ENCODE measurements at regions not wholly inside any gene's neighbourhood (a gene's known extent, or its start where the extent isn't known, plus 50 kb on each side); places are given as distances from the start of the nearest gene placed in this dataset.

- Histone ChIP-seq H3K4me3 (no peak overlapping the region), H3K27ac (no peak overlapping the region), H3K4me1 (no peaks in the 10 kb centered on the region), H3K9me3 (ENCODE audit: low read depth) (peaks cover 3% of the 10 kb centered on the region), H4K20me1 (ENCODE audit: low read depth) (no peaks in the 10 kb centered on the region), H3K79me2 (ENCODE audit: low read depth) (no peaks in the 10 kb centered on the region), H2AFZ (replicated peaks) (no peak overlapping the region), H3K36me3 (no peaks in the 10 kb centered on the region), H3F3A (ENCODE audit: low read depth) (no peaks in the 10 kb centered on the region), H3K4me2 (no peak overlapping the region), H3K27me3 (no peaks in the 10 kb centered on the region), H3K9ac (no peak overlapping the region)
- Mint-ChIP-seq H3K36me3 (peaks cover 4% of the 10 kb centered on the region), H3K27ac (no peak overlapping the region), H3K4me3 (no peak overlapping the region), H3K27me3 (ENCODE audit: insufficient read depth, low read depth) (no peaks in the 10 kb centered on the region), H3K4me1 (no peaks in the 10 kb centered on the region), H3K9me3 (peaks cover 28% of the 10 kb centered on the region)
- TF ChIP-seq CTCF (IDR thresholded peaks at IDR 0.05) (no peak), EZH2 (IDR thresholded peaks at IDR 0.05) (no peak), EZH2phosphoT487 (IDR thresholded peaks at IDR 0.05) (no peak)
- no peak for DNase-seq (ENCODE audit: low spot score)
Measured at GRCh38 chr2:21535826-21536225, 412.1 kb downstream of the TDRD15 start.

- Histone ChIP-seq H3K36me3 (no peaks in the 10 kb centered on the region), H3K9me3 (ENCODE audit: low read depth) (peaks cover 3% of the 10 kb centered on the region), H3K27me3 (no peaks in the 10 kb centered on the region), H3K27ac (no peak overlapping the region), H3K4me3 (no peak overlapping the region), H3K79me2 (ENCODE audit: low read depth) (no peaks in the 10 kb centered on the region), H3K4me1 (no peaks in the 10 kb centered on the region), H3F3A (ENCODE audit: low read depth) (no peaks in the 10 kb centered on the region), H2AFZ (replicated peaks) (no peak overlapping the region), H4K20me1 (ENCODE audit: low read depth) (no peaks in the 10 kb centered on the region), H3K9ac (no peak overlapping the region), H3K4me2 (no peak overlapping the region)
- H3K9me3 Mint-ChIP-seq = peaks cover 24% of the 10 kb centered on the region
- peaks cover 4% of the 10 kb centered on the region for H3K36me3 Mint-ChIP-seq
- no peaks in the 10 kb centered on the region for H3K27me3 Mint-ChIP-seq (ENCODE audit: insufficient read depth, low read depth)
- no peak for DNase-seq (ENCODE audit: low spot score)
- no peak for TF ChIP-seq CTCF (IDR thresholded peaks at IDR 0.05)
- TF ChIP-seq EZH2phosphoT487 (IDR thresholded peaks at IDR 0.05) = no peak
- no peak for TF ChIP-seq EZH2 (IDR thresholded peaks at IDR 0.05)
- H3K4me1 Mint-ChIP-seq = no peaks in the 10 kb centered on the region
- no peak overlapping the region for H3K4me3 Mint-ChIP-seq
- no peak overlapping the region for H3K27ac Mint-ChIP-seq
Measured at GRCh38 chr2:21539685-21540084, 415.9 kb downstream of the TDRD15 start.

GRCh38 chr2:21543630-21544029 lies 419.9 kb downstream of the TDRD15 start:
- Histone ChIP-seq H3K27ac (no peak overlapping the region), H3K79me2 (ENCODE audit: low read depth) (no peaks in the 10 kb centered on the region), H3K9me3 (ENCODE audit: low read depth) (no peaks in the 10 kb centered on the region), H3K4me3 (no peak overlapping the region), H3K9ac (no peak overlapping the region), H3K36me3 (no peaks in the 10 kb centered on the region), H3F3A (ENCODE audit: low read depth) (no peaks in the 10 kb centered on the region), H2AFZ (replicated peaks) (no peak overlapping the region), H3K4me2 (no peak overlapping the region), H4K20me1 (ENCODE audit: low read depth) (no peaks in the 10 kb centered on the region), H3K4me1 (no peaks in the 10 kb centered on the region), H3K27me3 (no peaks in the 10 kb centered on the region)
- Mint-ChIP-seq H3K27me3 (ENCODE audit: insufficient read depth, low read depth) (no peaks in the 10 kb centered on the region), H3K27ac (no peak overlapping the region), H3K9me3 (no peaks in the 10 kb centered on the region), H3K4me3 (no peak overlapping the region), H3K36me3 (no peaks in the 10 kb centered on the region), H3K4me1 (no peaks in the 10 kb centered on the region)
- no peak for TF ChIP-seq EZH2phosphoT487 (IDR thresholded peaks at IDR 0.05)
- no peak for DNase-seq (ENCODE audit: low spot score)

- Histone ChIP-seq H3K27ac (no peak overlapping the region), H3K4me1 (no peaks in the 10 kb centered on the region), H3K27me3 (no peaks in the 10 kb centered on the region), H3K9me3 (ENCODE audit: low read depth) (no peaks in the 10 kb centered on the region), H4K20me1 (ENCODE audit: low read depth) (no peaks in the 10 kb centered on the region), H2AFZ (replicated peaks) (no peak overlapping the region), H3K79me2 (ENCODE audit: low read depth) (no peaks in the 10 kb centered on the region), H3F3A (ENCODE audit: low read depth) (no peaks in the 10 kb centered on the region), H3K4me2 (no peak overlapping the region), H3K4me3 (no peak overlapping the region), H3K36me3 (no peaks in the 10 kb centered on the region), H3K9ac (no peak overlapping the region)
- Mint-ChIP-seq H3K27me3 (ENCODE audit: insufficient read depth, low read depth) (no peaks in the 10 kb centered on the region), H3K9me3 (no peaks in the 10 kb centered on the region), H3K36me3 (no peaks in the 10 kb centered on the region), H3K4me3 (no peak overlapping the region), H3K4me1 (no peaks in the 10 kb centered on the region), H3K27ac (no peak overlapping the region)
- TF ChIP-seq EZH2 (IDR thresholded peaks at IDR 0.05) = no peak
- no peak for TF ChIP-seq CTCF (IDR thresholded peaks at IDR 0.05)
- TF ChIP-seq EZH2phosphoT487 (IDR thresholded peaks at IDR 0.05) = no peak
- DNase-seq (ENCODE audit: low spot score) = no peak
Measured at GRCh38 chr2:21544392-21544791, 420.6 kb downstream of the TDRD15 start.
